Prostate gland (tissue), 2 donors: ENCODE measurements at regions not wholly inside any gene's neighbourhood (a gene's known extent, or its start where the extent isn't known, plus 50 kb on each side); places are given as distances from the start of the nearest gene placed in this dataset.

Source experiments
- CTCF ChIP-seq, 4 experiments: fragments of 200-600 bp in 2 of 4; fragments of 450-650 bp in 2 of 4; sonication (generic) in 2 of 4; IDR thresholded peaks; 1 replicate in 3 of 4; 2 replicates in 1 of 4; pipeline ENCODE4 v1.5.1; 2016 to 2019; ENCODE audit warnings: antibody characterized with exemption in 4 of 4, mild to moderate bottlenecking in 2 of 4, moderate library complexity in 2 of 4
- POLR2AphosphoS5 ChIP-seq: sonication (generic); formaldehyde crosslinking; IDR thresholded peaks from one replicate; pipeline ENCODE4 v1.6.1; 2017; ENCODE audit warnings: antibody characterized with exemption

- TF ChIP-seq CTCF (IDR thresholded peaks at IDR 0.05) (no peak), POLR2AphosphoS5 (no peak)
Measured at GRCh38 chr12:113594967-113595366, 123.3 kb upstream of the LHX5 start.
